B cell (primary cell): ENCODE measurements at regions not wholly inside any gene's neighbourhood (a gene's known extent, or its start where the extent isn't known, plus 50 kb on each side); places are given as distances from the start of the nearest gene placed in this dataset.

Source experiments
- ATAC-seq: fragments of 200-7000 bp; cut with Tn5 transposase; one replicate; pipeline ENCODE4 v1.10.0; 2021; ENCODE audit warnings: low read depth, mild to moderate bottlenecking, moderate number of reproducible peaks, moderate library complexity
- CTCF ChIA-PET: fragments of 350-600 bp; sonication (Branson Sonifier 250); formaldehyde crosslinking; loops from one replicate; lab custom pipeline; 2021; ENCODE audit warnings: antibody characterized with exemption, inconsistent platforms; lab: Charles Lee
- POLR2A ChIA-PET: fragments of 350-600 bp; sonication (Branson Sonifier 250); formaldehyde crosslinking; loops from one replicate; lab custom pipeline; 2021; ENCODE audit warnings: antibody characterized with exemption; lab: Charles Lee
- DNase-seq: peaks from one replicate; pipeline ENCODE4 v3.0.0; 2013
- H2AFZ ChIP-seq: 2 replicates; pipeline ENCODE4 v1.6.1; 2012; ENCODE audit warnings: mild to moderate bottlenecking, low read depth, low read length; ENCODE audit not compliant: insufficient read depth, poor library complexity, severe bottlenecking
- H3K27ac ChIP-seq, 2 donors: 1 replicate in 1 of 2; 2 replicates in 1 of 2; pipeline ENCODE4 v1.5.1; 2012 to 2013; ENCODE audit warnings: low read length in 2 of 2, mild to moderate bottlenecking in 2 of 2, moderate library complexity in 1 of 2
- H3K27me3 ChIP-seq, 4 experiments: fragments of 200-600 bp in 1 of 4; sonication (generic) in 1 of 4; replicated peaks in 1 of 4; 1 replicate in 2 of 4; 2 replicates in 2 of 4; pipeline versions ENCODE4 v1.6.1 to v1.7.0; 2013 to 2016; ENCODE audit warnings: low read length in 3 of 4, mild to moderate bottlenecking in 2 of 4, mixed read lengths in 1 of 4, moderate library complexity in 1 of 4; ENCODE audit not compliant: insufficient read depth in 4 of 4, control insufficient read depth in 3 of 4; ENCODE audit errors: control extremely low read depth in 1 of 4
- H3K36me3 ChIP-seq, 2 experiments: replicated peaks in 1 of 2; 1 replicate in 1 of 2; 2 replicates in 1 of 2; pipeline versions ENCODE4 v1.6.1 to v1.7.1; 2013; ENCODE audit warnings: low read length in 1 of 2; ENCODE audit not compliant: insufficient read depth in 2 of 2, control insufficient read depth in 1 of 2; ENCODE audit errors: control extremely low read depth in 1 of 2, extremely low read depth in 1 of 2
- H3K4me1 ChIP-seq, 2 donors: fragments of 200-600 bp in 1 of 2; sonication (generic) in 1 of 2; 1 replicate in 1 of 2; 2 replicates in 1 of 2; pipeline versions ENCODE4 v1.5.1 to v1.6.1; 2013 to 2017; ENCODE audit warnings: low read length in 2 of 2; ENCODE audit not compliant: control insufficient read depth in 2 of 2, insufficient read depth in 2 of 2
- H3K4me2 ChIP-seq: replicated peaks from 2 replicates; pipeline ENCODE3; 2012; ENCODE audit warnings: mild to moderate bottlenecking, low read depth, low read length; ENCODE audit not compliant: poor library complexity, severe bottlenecking
- H3K4me3 ChIP-seq, 5 experiments: fragments of 200-600 bp in 1 of 5; sonication (generic) in 1 of 5; 1 replicate in 3 of 5; 2 replicates in 2 of 5; pipeline versions ENCODE4 v1.5.1 to v1.7.0; 2011 to 2016; ENCODE audit warnings: low read length in 4 of 5, mild to moderate bottlenecking in 4 of 5, low read depth in 2 of 5, control low read depth in 1 of 5, moderate library complexity in 1 of 5; ENCODE audit not compliant: insufficient read depth in 1 of 5; ENCODE audit errors: control extremely low read depth in 1 of 5, extremely low read depth in 1 of 5
- H3K79me2 ChIP-seq: fragments of 200-600 bp; sonication (generic); one replicate; pipeline ENCODE4 v1.6.0; 2016; ENCODE audit warnings: low read length; ENCODE audit not compliant: control insufficient read depth, insufficient read depth
- H3K9ac ChIP-seq: fragments of 200-600 bp; sonication (generic); 2 replicates; pipeline ENCODE4 v1.6.1; 2017; ENCODE audit warnings: mild to moderate bottlenecking, low read length, moderate library complexity
- H3K9me3 ChIP-seq, 3 donors: one replicate each; pipeline versions ENCODE4 v1.6.1 to v1.7.1; 2013; ENCODE audit warnings: low read length in 2 of 3; ENCODE audit not compliant: control insufficient read depth in 2 of 3, insufficient read depth in 1 of 3; ENCODE audit errors: control extremely low read depth in 1 of 3
- H4K20me1 ChIP-seq: 2 replicates; pipeline ENCODE4 v1.6.0; 2012; ENCODE audit warnings: mild to moderate bottlenecking, low read length; ENCODE audit not compliant: insufficient read depth, control insufficient read depth, poor library complexity, severe bottlenecking
- H3K27ac Mint-ChIP-seq: one replicate; pipeline ENCODE4 v1.8.0; 2021; ENCODE audit warnings: mixed read lengths
- H3K27me3 Mint-ChIP-seq: one replicate; pipeline ENCODE4 v1.8.0; 2021; ENCODE audit warnings: mixed read lengths
- H3K4me1 Mint-ChIP-seq: one replicate; pipeline ENCODE4 v1.8.0; 2021; ENCODE audit warnings: mixed read lengths
- H3K4me3 Mint-ChIP-seq: one replicate; pipeline ENCODE4 v1.8.0; 2021; ENCODE audit warnings: mixed read lengths
- H3K9me3 Mint-ChIP-seq: one replicate; pipeline ENCODE4 v1.8.0; 2022; ENCODE audit warnings: mixed read lengths; ENCODE audit not compliant: insufficient read depth
- CTCF ChIP-seq: fragments of 200-600 bp; IDR thresholded peaks from one replicate; pipeline ENCODE4 v1.8.0; 2022; ENCODE audit warnings: antibody characterized with exemption, mild to moderate bottlenecking
- EZH2 ChIP-seq: IDR thresholded peaks from 2 replicates; pipeline ENCODE4 v1.6.1; 2012; ENCODE audit warnings: borderline replicate concordance, low read depth, mild to moderate bottlenecking, moderate library complexity, low read length; ENCODE audit not compliant: insufficient read depth, poor library complexity, severe bottlenecking
- WGBS: methylation state at CpG from one replicate; pipeline ENCODE4 v1.1.5; 2013; ENCODE audit warnings: missing lambda C conversion rate; ENCODE audit not compliant: insufficient coverage; 5-methylcytosine and 5-hydroxymethylcytosine counted together
- intact Hi-C: fragments of 100-400 bp; cut with micrococcal nuclease; formaldehyde crosslinking; loops from one replicate; pipeline ENCODE4 v1.10.0; 2022

GRCh38 chr11:116355104-116355503, 417.7 kb downstream of the BUD13 start:
- H3K4me3 ChIP-seq = no peak overlapping the region
- H4K20me1 ChIP-seq = no peaks in the 10 kb centered on the region
- H3K27me3 Mint-ChIP-seq = peaks cover 3% of the 10 kb centered on the region
- H3K4me1 Mint-ChIP-seq = no peaks in the 10 kb centered on the region
- TF ChIP-seq EZH2 (no peak), CTCF (no peak)
- no peak overlapping the region for H3K4me2 ChIP-seq
- DNase-seq (no peak), ATAC-seq (no peak)
- no peaks in the 10 kb centered on the region for H3K36me3 ChIP-seq
- H3K4me1 ChIP-seq = no peaks in the 10 kb centered on the region
- 70% methylated on average over 1 of the region's 1 CpG for WGBS
- peaks cover 0 to 5% (median 1%) of the 10 kb centered on the region in 4 experiments for H3K27me3 ChIP-seq
- intact Hi-C loops = no loop called here
- H3K27ac Mint-ChIP-seq = no peak overlapping the region
- H3K9me3 ChIP-seq = peaks cover 0 to 18% (median 0%) of the 10 kb centered on the region in 3 donors
- ChIA-PET CTCF (no interaction called here), POLR2A (no interaction called here)
- H3K9me3 Mint-ChIP-seq = no peaks in the 10 kb centered on the region
- no peak overlapping the region for H3K9ac ChIP-seq
- H3K79me2 ChIP-seq = no peaks in the 10 kb centered on the region
- no peak overlapping the region for H3K27ac ChIP-seq
- H2AFZ ChIP-seq = no peak overlapping the region
- H3K4me3 Mint-ChIP-seq = no peak overlapping the region

- ChIA-PET POLR2A (no interaction called here), CTCF (no interaction called here)
- no peak for TF ChIP-seq EZH2
- H3K9ac ChIP-seq = no peak overlapping the region
- no peak overlapping the region for H3K4me3 ChIP-seq
- no peak overlapping the region for H2AFZ ChIP-seq
- no peaks in the 10 kb centered on the region for H3K36me3 ChIP-seq
- Mint-ChIP-seq H3K4me3 (no peak overlapping the region), H3K27me3 (peaks cover 3% of the 10 kb centered on the region), H3K9me3 (no peaks in the 10 kb centered on the region), H3K4me1 (no peaks in the 10 kb centered on the region), H3K27ac (no peak overlapping the region)
- peaks cover 0 to 17% (median 0%) of the 10 kb centered on the region in 3 donors for H3K9me3 ChIP-seq
- DNase-seq (no peak), ATAC-seq (no peak)
- H4K20me1 ChIP-seq = no peaks in the 10 kb centered on the region
- H3K4me1 ChIP-seq = no peaks in the 10 kb centered on the region
- H3K4me2 ChIP-seq = no peak overlapping the region
- H3K79me2 ChIP-seq = no peaks in the 10 kb centered on the region
- WGBS = 85% methylated on average over 4 of the region's 7 CpGs
- intact Hi-C loops = no loop called here
- H3K27me3 ChIP-seq = peaks cover 0 to 5% (median 1%) of the 10 kb centered on the region in 4 experiments
- no peak overlapping the region for H3K27ac ChIP-seq
These were observed 419.2 kb downstream of the BUD13 start for GRCh38 chr11:116353589-116353988.
